ENCODE measurements at regions not wholly inside any gene's neighbourhood (a gene's known extent, or its start where the extent isn't known, plus 50 kb on each side); places are given as distances from the start of the nearest gene placed in this dataset.

DNA sequence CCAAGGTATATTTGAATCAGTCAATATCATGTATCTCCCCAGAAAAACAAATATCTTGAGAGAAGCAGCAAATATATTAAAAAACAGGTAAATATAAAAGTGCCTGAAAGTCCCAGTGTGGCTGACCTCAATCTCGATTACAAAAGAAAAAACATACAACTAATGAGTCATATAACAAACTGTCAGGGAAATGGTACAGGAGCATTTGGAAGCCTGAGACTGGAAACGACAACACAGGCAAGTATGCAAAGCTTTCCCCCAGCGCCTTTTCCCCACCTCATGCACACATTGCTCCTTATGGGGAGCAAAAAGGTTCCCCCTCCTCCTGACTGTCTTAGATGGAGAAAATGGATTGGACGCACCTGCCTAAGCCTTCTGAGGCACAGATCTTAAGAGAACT lies 230.7 kb downstream of the TMX3 start:
- TF ChIP-seq, protein P1, sequence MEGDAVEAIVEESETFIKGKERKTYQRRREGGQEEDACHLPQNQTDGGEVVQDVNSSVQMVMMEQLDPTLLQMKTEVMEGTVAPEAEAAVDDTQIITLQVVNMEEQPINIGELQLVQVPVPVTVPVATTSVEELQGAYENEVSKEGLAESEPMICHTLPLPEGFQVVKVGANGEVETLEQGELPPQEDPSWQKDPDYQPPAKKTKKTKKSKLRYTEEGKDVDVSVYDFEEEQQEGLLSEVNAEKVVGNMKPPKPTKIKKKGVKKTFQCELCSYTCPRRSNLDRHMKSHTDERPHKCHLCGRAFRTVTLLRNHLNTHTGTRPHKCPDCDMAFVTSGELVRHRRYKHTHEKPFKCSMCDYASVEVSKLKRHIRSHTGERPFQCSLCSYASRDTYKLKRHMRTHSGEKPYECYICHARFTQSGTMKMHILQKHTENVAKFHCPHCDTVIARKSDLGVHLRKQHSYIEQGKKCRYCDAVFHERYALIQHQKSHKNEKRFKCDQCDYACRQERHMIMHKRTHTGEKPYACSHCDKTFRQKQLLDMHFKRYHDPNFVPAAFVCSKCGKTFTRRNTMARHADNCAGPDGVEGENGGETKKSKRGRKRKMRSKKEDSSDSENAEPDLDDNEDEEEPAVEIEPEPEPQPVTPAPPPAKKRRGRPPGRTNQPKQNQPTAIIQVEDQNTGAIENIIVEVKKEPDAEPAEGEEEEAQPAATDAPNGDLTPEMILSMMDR (IDR thresholded peaks at IDR 0.05; ENCODE audit: partially characterized antibody, unreplicated experiment), result no peak
- Mint-ChIP-seq H3K27me3 (ENCODE audit: unreplicated experiment) (peaks cover 2% of the 10 kb centered on the region), H3K36me3 (ENCODE audit: unreplicated experiment) (no peaks in the 10 kb centered on the region), H3K4me3 (ENCODE audit: unreplicated experiment) (no peak overlapping the region), H3K27ac (ENCODE audit: unreplicated experiment) (no peak overlapping the region), H3K9me3 (ENCODE audit: unreplicated experiment) (peaks cover 2% of the 10 kb centered on the region), H3K4me1 (ENCODE audit: low read depth, unreplicated experiment) (peaks cover 7% of the 10 kb centered on the region)
- DNase-seq, result no peak

DNA sequence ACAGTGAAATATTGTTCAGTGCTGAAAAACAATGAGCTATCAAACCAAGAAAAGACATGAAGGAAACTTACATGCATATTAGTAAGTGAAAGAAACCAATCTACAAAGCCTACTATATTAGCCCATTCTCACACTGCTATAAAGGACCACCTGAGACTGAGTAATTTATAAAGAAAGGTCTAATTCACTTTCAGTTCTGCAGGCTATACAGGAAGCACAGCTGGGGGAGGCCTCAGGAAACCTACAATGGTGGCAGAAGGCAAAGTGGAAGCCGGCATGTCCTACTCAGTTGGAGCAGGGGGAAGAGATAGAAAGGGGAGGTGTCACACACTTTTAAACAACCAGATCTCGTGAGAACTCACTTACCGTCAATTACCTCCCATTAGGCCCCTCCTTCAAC lies 232.1 kb downstream of the TMX3 start:
- TF ChIP-seq, protein P1 (IDR thresholded peaks at IDR 0.05; ENCODE audit: partially characterized antibody, unreplicated experiment), result no peak
- peaks cover 2% of the 10 kb centered on the region for H3K27me3 Mint-ChIP-seq (ENCODE audit: unreplicated experiment)
- no peak overlapping the region for H3K4me3 Mint-ChIP-seq (ENCODE audit: unreplicated experiment)
- H3K27ac Mint-ChIP-seq (ENCODE audit: unreplicated experiment), result no peak overlapping the region
- peaks cover 17% of the 10 kb centered on the region for H3K4me1 Mint-ChIP-seq (ENCODE audit: low read depth, unreplicated experiment)
- peaks cover 4% of the 10 kb centered on the region for H3K9me3 Mint-ChIP-seq (ENCODE audit: unreplicated experiment)
- H3K36me3 Mint-ChIP-seq (ENCODE audit: unreplicated experiment), result no peaks in the 10 kb centered on the region
- DNase-seq, result no peak

- TF ChIP-seq, protein P1 (IDR thresholded peaks at IDR 0.05; ENCODE audit: partially characterized antibody, unreplicated experiment), result no peak
- Mint-ChIP-seq H3K27me3 (ENCODE audit: unreplicated experiment) (peaks cover 2% of the 10 kb centered on the region), H3K4me3 (ENCODE audit: unreplicated experiment) (no peak overlapping the region), H3K27ac (ENCODE audit: unreplicated experiment) (no peak overlapping the region), H3K9me3 (ENCODE audit: unreplicated experiment) (peaks cover 4% of the 10 kb centered on the region), H3K4me1 (ENCODE audit: low read depth, unreplicated experiment) (peaks cover 23% of the 10 kb centered on the region), H3K36me3 (ENCODE audit: unreplicated experiment) (no peaks in the 10 kb centered on the region)
- DNase-seq, result no peak
Observed at GRCh38 chr18:68480196-68480595, 234.7 kb downstream of the TMX3 start.

- no peak overlapping the region for H3K4me3 Mint-ChIP-seq (ENCODE audit: unreplicated experiment)
- TF ChIP-seq, protein P1 (IDR thresholded peaks at IDR 0.05; ENCODE audit: partially characterized antibody, unreplicated experiment), result no peak
- peaks cover 30% of the 10 kb centered on the region for H3K4me1 Mint-ChIP-seq (ENCODE audit: low read depth, unreplicated experiment)
- peak; percentile 18 for DNase-seq
- no peaks in the 10 kb centered on the region for H3K27me3 Mint-ChIP-seq (ENCODE audit: unreplicated experiment)
- peaks cover 4% of the 10 kb centered on the region for H3K9me3 Mint-ChIP-seq (ENCODE audit: unreplicated experiment)
- no peaks in the 10 kb centered on the region for H3K36me3 Mint-ChIP-seq (ENCODE audit: unreplicated experiment)
- peak overlapping the region; percentile 79 for H3K27ac Mint-ChIP-seq (ENCODE audit: unreplicated experiment)
Observed at GRCh38 chr18:68478246-68478645, 236.7 kb downstream of the TMX3 start.

DNA sequence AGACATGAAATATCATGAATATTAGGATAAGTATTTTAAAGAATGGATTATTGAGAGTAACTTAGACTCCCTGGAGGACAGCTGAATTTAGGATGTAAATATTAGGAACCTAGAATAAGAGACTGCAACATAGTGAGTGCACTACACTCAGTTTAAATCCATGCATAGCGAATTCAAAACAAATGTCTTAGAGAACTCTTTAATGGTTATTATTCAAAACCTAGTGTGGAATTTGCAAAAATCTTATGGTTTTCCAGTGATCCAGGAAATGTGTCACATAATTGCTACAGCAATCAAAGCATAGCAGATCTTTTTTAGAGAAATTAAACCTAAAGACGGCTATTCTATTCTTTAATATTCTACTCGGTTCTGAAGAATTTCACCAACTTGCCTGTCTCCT lies 239.0 kb downstream of the TMX3 start:
- H3K27me3 Mint-ChIP-seq (ENCODE audit: unreplicated experiment), result no peaks in the 10 kb centered on the region
- H3K4me3 Mint-ChIP-seq (ENCODE audit: unreplicated experiment), result no peak overlapping the region
- H3K36me3 Mint-ChIP-seq (ENCODE audit: unreplicated experiment), result no peaks in the 10 kb centered on the region
- TF ChIP-seq, protein P1 (IDR thresholded peaks at IDR 0.05; ENCODE audit: partially characterized antibody, unreplicated experiment), result no peak
- DNase-seq, result no peak
- H3K27ac Mint-ChIP-seq (ENCODE audit: unreplicated experiment), result no peak overlapping the region
- peaks cover 30% of the 10 kb centered on the region for H3K4me1 Mint-ChIP-seq (ENCODE audit: low read depth, unreplicated experiment)
- H3K9me3 Mint-ChIP-seq (ENCODE audit: unreplicated experiment), result peaks cover 2% of the 10 kb centered on the region

Data from glutamatergic neuron (in vitro differentiated cells).